ENCODE measurements at regions not wholly inside any gene's neighbourhood (a gene's known extent, or its start where the extent isn't known, plus 50 kb on each side); places are given as distances from the start of the nearest gene placed in this dataset.

DNA sequence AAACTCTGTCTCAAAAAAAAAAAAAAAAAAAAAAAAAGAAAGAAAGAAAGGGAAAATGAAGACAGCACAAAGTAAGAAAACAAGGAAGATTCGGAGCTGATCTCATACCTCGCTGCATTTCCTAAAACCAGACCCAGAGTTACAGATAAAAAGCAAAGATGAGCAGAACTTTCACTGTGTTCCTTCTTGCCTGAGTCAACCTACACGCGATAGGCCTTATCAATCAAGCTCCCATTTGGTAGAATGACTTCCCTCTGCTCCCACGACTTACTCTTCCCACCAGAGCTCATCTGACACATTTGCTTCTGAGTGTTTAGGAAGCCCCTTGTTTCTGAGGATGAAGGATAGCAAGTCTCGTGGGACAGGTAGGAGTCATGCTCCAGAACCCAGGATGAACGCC lies 302.9 kb downstream of the TFAP2A start:
- Histone ChIP-seq H3K4me3 (ENCODE audit: low read depth, low read length) (no peak overlapping the region), H3K9me3 (ENCODE audit: control insufficient read depth, insufficient read depth, low read length) (peaks cover 23% of the 10 kb centered on the region), H3K27ac (ENCODE audit: low read depth, low read length) (no peak overlapping the region), H3K27me3 (ENCODE audit: control insufficient read depth, insufficient read depth, low read length) (no peaks in the 10 kb centered on the region)
- DNase-seq (ENCODE audit: low read depth, low spot score) = no peak
- ChIA-PET POLR2A (no interaction called here), CTCF (interaction anchor here (0.5 kb wide), 1 partner anchor 77 kb away, joined by 3 read pairs; no protein-coding TSS in a partner anchor)
- TF ChIP-seq, protein P1, sequence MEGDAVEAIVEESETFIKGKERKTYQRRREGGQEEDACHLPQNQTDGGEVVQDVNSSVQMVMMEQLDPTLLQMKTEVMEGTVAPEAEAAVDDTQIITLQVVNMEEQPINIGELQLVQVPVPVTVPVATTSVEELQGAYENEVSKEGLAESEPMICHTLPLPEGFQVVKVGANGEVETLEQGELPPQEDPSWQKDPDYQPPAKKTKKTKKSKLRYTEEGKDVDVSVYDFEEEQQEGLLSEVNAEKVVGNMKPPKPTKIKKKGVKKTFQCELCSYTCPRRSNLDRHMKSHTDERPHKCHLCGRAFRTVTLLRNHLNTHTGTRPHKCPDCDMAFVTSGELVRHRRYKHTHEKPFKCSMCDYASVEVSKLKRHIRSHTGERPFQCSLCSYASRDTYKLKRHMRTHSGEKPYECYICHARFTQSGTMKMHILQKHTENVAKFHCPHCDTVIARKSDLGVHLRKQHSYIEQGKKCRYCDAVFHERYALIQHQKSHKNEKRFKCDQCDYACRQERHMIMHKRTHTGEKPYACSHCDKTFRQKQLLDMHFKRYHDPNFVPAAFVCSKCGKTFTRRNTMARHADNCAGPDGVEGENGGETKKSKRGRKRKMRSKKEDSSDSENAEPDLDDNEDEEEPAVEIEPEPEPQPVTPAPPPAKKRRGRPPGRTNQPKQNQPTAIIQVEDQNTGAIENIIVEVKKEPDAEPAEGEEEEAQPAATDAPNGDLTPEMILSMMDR (IDR thresholded peaks at IDR 0.05; ENCODE audit: low read depth, low read length) = no peak

DNA sequence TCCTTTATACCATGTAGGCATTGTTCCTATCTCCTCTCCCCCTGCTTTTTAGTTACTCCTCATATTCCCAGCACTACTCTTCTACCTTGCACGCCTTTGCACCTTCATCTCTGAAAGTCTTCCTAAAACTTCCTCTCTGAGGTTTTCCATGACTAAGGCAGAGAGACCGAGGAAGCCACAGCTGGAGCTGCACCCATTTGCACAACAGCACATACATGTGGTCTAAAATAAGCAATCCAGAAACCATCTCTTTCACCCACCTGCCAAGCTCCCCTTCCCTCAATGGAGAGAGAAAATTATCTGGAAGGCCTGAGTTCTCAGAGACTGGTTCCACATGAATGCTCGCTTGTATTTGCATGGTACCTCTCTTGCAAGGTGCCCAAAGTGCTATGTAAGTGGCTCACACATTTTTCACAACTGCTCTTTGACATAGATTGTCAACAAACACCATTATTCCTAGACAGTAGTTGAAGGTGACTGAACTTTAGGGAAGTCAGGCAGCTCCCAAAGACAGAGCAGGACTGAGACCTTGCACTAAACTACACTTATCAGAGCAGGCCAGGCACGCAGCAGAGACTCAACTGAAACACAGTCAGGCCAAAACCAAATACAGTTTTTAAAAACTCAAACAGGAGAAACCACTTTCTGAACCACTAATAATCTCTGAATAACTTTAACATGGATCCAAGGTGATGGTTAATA lies 313.2 kb downstream of the TFAP2A start:
- TF ChIP-seq, protein P1 (IDR thresholded peaks at IDR 0.05; ENCODE audit: low read depth, low read length) = no peak
- ChIA-PET POLR2A (no interaction called here), CTCF (no interaction called here)
- peaks cover 11% of the 10 kb centered on the region for H3K9me3 ChIP-seq (ENCODE audit: control insufficient read depth, insufficient read depth, low read length)
- H3K4me3 ChIP-seq (ENCODE audit: low read depth, low read length) = no peak overlapping the region
- H3K27ac ChIP-seq (ENCODE audit: low read depth, low read length) = no peak overlapping the region
- H3K27me3 ChIP-seq (ENCODE audit: control insufficient read depth, insufficient read depth, low read length) = no peaks in the 10 kb centered on the region
- no peak for DNase-seq (ENCODE audit: low read depth, low spot score)

DNA sequence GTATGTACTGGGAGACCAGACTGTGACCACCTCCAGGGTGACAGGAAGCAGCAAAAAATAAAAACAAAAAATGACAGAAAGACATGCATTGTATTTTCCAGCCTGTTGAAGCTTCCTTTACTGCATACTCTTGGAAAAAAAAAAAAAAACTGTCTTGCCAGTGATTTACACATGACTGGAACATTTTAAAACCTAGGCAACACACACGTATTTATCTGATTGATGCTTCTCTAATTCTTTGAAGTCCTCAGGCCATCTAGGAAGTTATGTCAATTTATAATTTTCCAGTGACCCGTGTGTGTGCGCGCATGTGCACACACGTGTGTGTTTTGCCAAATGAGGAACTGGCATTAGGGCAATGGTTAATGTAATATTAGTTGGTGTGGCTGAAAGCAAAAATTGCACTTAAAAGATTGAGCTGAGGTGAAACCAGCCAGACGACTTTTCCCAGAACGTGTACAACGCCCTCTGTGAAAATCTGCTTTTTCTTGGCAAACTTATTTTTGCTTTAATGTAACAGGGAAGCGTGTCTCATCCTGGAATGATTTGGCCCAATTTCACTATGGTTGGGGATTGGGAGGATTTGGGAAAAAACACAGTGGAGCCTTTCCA lies 315.2 kb downstream of the TFAP2A start:
- ChIA-PET POLR2A (no interaction called here), CTCF (no interaction called here)
- Histone ChIP-seq H3K27me3 (ENCODE audit: control insufficient read depth, insufficient read depth, low read length) (no peaks in the 10 kb centered on the region), H3K27ac (ENCODE audit: low read depth, low read length) (no peak overlapping the region), H3K9me3 (ENCODE audit: control insufficient read depth, insufficient read depth, low read length) (peaks cover 14% of the 10 kb centered on the region), H3K4me3 (ENCODE audit: low read depth, low read length) (no peak overlapping the region)
- no peak for DNase-seq (ENCODE audit: low read depth, low spot score)
- TF ChIP-seq, protein P1 (IDR thresholded peaks at IDR 0.05; ENCODE audit: low read depth, low read length) = no peak

DNA sequence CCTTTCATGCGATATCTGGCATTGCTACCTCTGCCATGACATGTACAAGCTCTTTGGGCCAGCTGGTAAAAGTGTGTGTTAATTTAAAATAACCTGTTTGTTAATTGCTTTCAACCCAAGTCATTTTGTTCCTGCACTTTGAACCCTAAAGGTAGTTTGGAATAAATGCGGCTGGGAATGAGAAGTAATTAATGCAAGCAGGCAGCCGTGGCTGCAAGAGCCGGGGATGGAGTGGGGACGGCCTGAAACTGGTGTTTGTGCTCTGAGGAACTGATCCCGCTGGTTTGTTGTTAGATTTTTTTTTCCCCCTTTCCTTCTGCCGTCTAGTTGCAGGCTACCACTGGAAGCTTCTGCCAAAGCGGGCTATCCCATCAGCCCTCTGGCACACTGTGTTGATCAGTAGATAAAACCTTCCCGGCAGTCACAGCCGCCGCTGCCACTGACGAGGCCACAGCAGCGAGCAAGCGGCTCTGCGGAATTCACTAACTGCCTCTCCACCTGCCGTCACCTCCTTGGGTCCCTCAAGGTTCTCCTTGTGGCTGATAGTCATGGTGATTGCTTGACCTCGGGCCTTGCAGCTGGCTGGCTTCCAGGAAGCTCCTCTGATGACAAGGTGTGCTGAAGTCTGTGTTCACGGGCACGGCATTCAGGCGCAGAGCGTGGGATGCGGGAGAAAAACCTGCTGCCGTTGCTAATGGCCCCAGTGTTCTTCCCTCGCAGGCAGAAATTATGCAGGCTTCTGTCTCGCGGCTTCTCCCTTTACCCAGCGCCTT lies 315.9 kb downstream of the TFAP2A start:
- Histone ChIP-seq H3K27me3 (ENCODE audit: control insufficient read depth, insufficient read depth, low read length) (no peaks in the 10 kb centered on the region), H3K9me3 (ENCODE audit: control insufficient read depth, insufficient read depth, low read length) (peaks cover 9% of the 10 kb centered on the region), H3K4me3 (ENCODE audit: low read depth, low read length) (no peak overlapping the region), H3K27ac (ENCODE audit: low read depth, low read length) (no peak overlapping the region)
- TF ChIP-seq, protein P1 (IDR thresholded peaks at IDR 0.05; ENCODE audit: low read depth, low read length) = no peak
- POLR2A ChIA-PET = no interaction called here
- CTCF ChIA-PET = no interaction called here
- no peak for DNase-seq (ENCODE audit: low read depth, low spot score)

DNA sequence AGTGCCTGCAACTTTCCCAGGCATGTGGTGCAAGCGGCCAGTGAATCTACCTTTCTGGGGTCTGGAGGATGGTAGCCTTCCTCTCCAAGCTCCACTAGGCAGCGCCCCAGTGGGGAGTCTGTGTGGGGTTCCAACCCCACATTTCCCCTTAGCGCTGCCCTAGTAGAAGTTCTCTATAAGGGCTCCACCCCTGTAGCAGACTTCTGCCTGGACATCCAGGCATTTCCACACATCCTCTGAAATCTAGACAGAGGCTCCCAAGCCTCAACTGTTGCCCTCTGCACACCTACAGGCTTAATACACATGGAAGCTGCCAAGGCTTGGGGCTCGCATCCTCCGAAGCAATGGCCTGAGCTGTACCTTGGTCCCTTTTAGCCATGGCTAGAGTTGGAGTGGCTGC lies 321.6 kb downstream of the TFAP2A start:
- POLR2A ChIA-PET = no interaction called here

More for the DNA sequence above, 321.6 kb downstream of the TFAP2A start:
- H3K27ac ChIP-seq (ENCODE audit: low read depth, low read length) = no peak overlapping the region
- DNase-seq (ENCODE audit: low read depth, low spot score) = no peak
- TF ChIP-seq, protein P1 (IDR thresholded peaks at IDR 0.05; ENCODE audit: low read depth, low read length) = no peak
- CTCF ChIA-PET = no interaction called here
- peaks cover 23% of the 10 kb centered on the region for H3K9me3 ChIP-seq (ENCODE audit: control insufficient read depth, insufficient read depth, low read length)
- H3K27me3 ChIP-seq (ENCODE audit: control insufficient read depth, insufficient read depth, low read length) = no peaks in the 10 kb centered on the region
- no peak overlapping the region for H3K4me3 ChIP-seq (ENCODE audit: low read depth, low read length)
